K562 (cell line): ENCODE measurements at regions not wholly inside any gene's neighbourhood (a gene's known extent, or its start where the extent isn't known, plus 50 kb on each side); places are given as distances from the start of the nearest gene placed in this dataset.

Experiments used
- ATAC-seq: fragments of 200-7000 bp; cut with Tn5 transposase; 3 replicates; pipeline ENCODE4 v1.9.1; 2020; ENCODE audit warnings: moderate library complexity
- BruUV-seq: library from RNA; stranded (reverse); fragments of 400-500 nt; replicated peaks from 2 replicates; lab custom pipeline; 2021; lab: Mats Ljungman, UMichigan
- CTCF ChIA-PET: fragments of 300-600 bp; formaldehyde crosslinking; extraction: SDS; loops from one replicate; lab custom pipeline; 2021; ENCODE audit warnings: low intra/inter-chr PET ratio; lab: Yijun Ruan, JAX
- POLR2A ChIA-PET: fragments of 300-600, 350-650 bp; sonication (Branson Sonifier 250); formaldehyde crosslinking; extraction: SDS; loops from one replicate; lab custom pipeline; 2021; ENCODE audit warnings: antibody characterized with exemption, inconsistent platforms; lab: Yijun Ruan, JAX
- DNase-seq, 4 experiments: peaks; one replicate each; pipeline versions ENCODE4 v3.0.0 to v3.0.0-alpha.2; 2011 to 2018; ENCODE audit warnings: low spot score in 3 of 4, mixed read lengths in 3 of 4; ENCODE audit errors: extremely low read depth in 1 of 4
- FAIRE-seq: peaks from 2 replicates; lab custom pipeline; 2011; peaks lifted over from hg19 to GRCh38; lab: Jason Lieb, UNC
- H2AFZ ChIP-seq: 2 replicates; pipeline ENCODE4 v1.6.0; 2011; ENCODE audit warnings: low read depth, low read length, control low read depth, inconsistent platforms
- H3K27ac ChIP-seq: fragments of 200-600 bp; 3 replicates; pipeline ENCODE4 v1.8.0; 2011; ENCODE audit warnings: low read depth, mild to moderate bottlenecking, control low read depth, inconsistent platforms, low read length, moderate library complexity, mixed read lengths; ENCODE audit errors: extremely low read depth
- H3K27me3 ChIP-seq, 2 experiments: fragments of 300-600 bp in 1 of 2; 2 replicates in 1 of 2; 3 replicates in 1 of 2; pipeline versions ENCODE4 v1.6.0 to v1.8.0; 2011; ENCODE audit warnings: inconsistent platforms in 2 of 2, low read length in 2 of 2, mild to moderate bottlenecking in 1 of 2, mixed read lengths in 1 of 2, moderate library complexity in 1 of 2; ENCODE audit not compliant: control insufficient read depth in 2 of 2, insufficient read depth in 2 of 2
- H3K36me3 ChIP-seq: fragments of 300-600 bp; 3 replicates; pipeline ENCODE4 v1.8.0; 2011; ENCODE audit warnings: mild to moderate bottlenecking, low read length, inconsistent platforms; ENCODE audit not compliant: control insufficient read depth, insufficient read depth
- H3K4me1 ChIP-seq, 2 experiments: fragments of 200-600 bp in 1 of 2; replicated peaks in 1 of 2; 2 replicates in 1 of 2; 3 replicates in 1 of 2; pipeline versions ENCODE4 v1.5.1 to v1.8.0; 2011; ENCODE audit warnings: inconsistent platforms in 2 of 2, low read length in 2 of 2, mild to moderate bottlenecking in 1 of 2, mixed read lengths in 1 of 2, moderate library complexity in 1 of 2; ENCODE audit not compliant: control insufficient read depth in 2 of 2, insufficient read depth in 2 of 2
- H3K4me2 ChIP-seq: 2 replicates; pipeline ENCODE4 v1.6.1; 2011; ENCODE audit warnings: low read length, control low read depth, inconsistent platforms, mixed read lengths; ENCODE audit not compliant: insufficient read depth
- H3K4me3 ChIP-seq: fragments of 200-600 bp; sonication (generic), shearing (Covaris generic); 2 replicates; pipeline ENCODE4 v1.5.1; 2016; ENCODE audit warnings: control low read depth, inconsistent platforms
- H3K79me2 ChIP-seq: fragments of 200-600 bp; 3 replicates; pipeline ENCODE4 v1.8.0; 2011; ENCODE audit warnings: low read length, inconsistent platforms; ENCODE audit not compliant: control insufficient read depth, insufficient read depth
- H3K9ac ChIP-seq, 2 experiments: 2 replicates each; pipeline versions ENCODE4 v1.6.0 to v1.6.1; 2011; ENCODE audit warnings: low read depth in 2 of 2, low read length in 2 of 2, control low read depth in 1 of 2, inconsistent platforms in 1 of 2, mild to moderate bottlenecking in 1 of 2, mixed read lengths in 1 of 2; ENCODE audit not compliant: insufficient read depth in 1 of 2
- H3K9me1 ChIP-seq: one replicate; pipeline ENCODE4 v1.6.0; 2011; ENCODE audit warnings: inconsistent platforms, mild to moderate bottlenecking, low read length, moderate library complexity; ENCODE audit not compliant: control insufficient read depth, insufficient read depth
- H3K9me3 ChIP-seq: replicated peaks from 2 replicates; pipeline ENCODE4 v1.5.1; 2011; ENCODE audit warnings: low read depth, low read length, inconsistent platforms; ENCODE audit not compliant: control insufficient read depth, insufficient read depth
- H4K20me1 ChIP-seq: replicated peaks from 2 replicates; pipeline ENCODE4 v1.6.1; 2011; ENCODE audit warnings: low read length, inconsistent platforms, mixed read lengths; ENCODE audit not compliant: control insufficient read depth, insufficient read depth
- ARID1B ChIP-seq: fragments of 450-650 bp; IDR thresholded peaks from 2 replicates; pipeline ENCODE4 v1.6.1; 2016; ENCODE audit warnings: antibody characterized with exemption, mild to moderate bottlenecking, inconsistent platforms
- BRF1 ChIP-seq: IDR thresholded peaks from 3 replicates; pipeline ENCODE4 v1.6.1; 2011; ENCODE audit warnings: borderline replicate concordance, mild to moderate bottlenecking; ENCODE audit not compliant: insufficient read length; ENCODE audit errors: extremely low read depth
- CCNT2 ChIP-seq: IDR thresholded peaks from 2 replicates; pipeline ENCODE4 v1.6.1; 2011; ENCODE audit warnings: borderline replicate concordance, low read depth, mild to moderate bottlenecking, moderate library complexity, mixed read lengths, low read length; ENCODE audit not compliant: insufficient read length; ENCODE audit errors: extremely low read depth
- HNRNPLL ChIP-seq: fragments of 200-400 bp; formaldehyde crosslinking; IDR thresholded peaks from 2 replicates; pipeline ENCODE4 v1.6.1; 2017; ENCODE audit warnings: low read length, low read depth, mild to moderate bottlenecking; ENCODE audit not compliant: poor library complexity, severe bottlenecking
- MTA1 ChIP-seq: fragments of 450-650 bp; IDR thresholded peaks from 2 replicates; pipeline ENCODE4 v1.6.1; 2017; ENCODE audit warnings: borderline replicate concordance
- ZBTB8A ChIP-seq: fragments of 450-650 bp; IDR thresholded peaks from 2 replicates; pipeline ENCODE4 v1.6.1; 2018; ENCODE audit warnings: mild to moderate bottlenecking, moderate library complexity; ENCODE audit not compliant: partially characterized antibody
- ZNF282 ChIP-seq: sonication (generic); formaldehyde crosslinking; IDR thresholded peaks from 2 replicates; pipeline ENCODE4 v1.8.1; 2023; ENCODE audit warnings: missing genetic modification reagents
- ZNF717 ChIP-seq: fragments of 250-450 bp; sonication (Bioruptor Pico); IDR thresholded peaks from 2 replicates; pipeline ENCODE4 v1.5.0; 2021
- WGBS: fragments of 100-300 bp; shearing (Covaris generic); methylation state at CpG from one replicate; pipeline ENCODE4 v1.1.6; 2016; ENCODE audit warnings: low coverage, mixed read lengths; ENCODE audit not compliant: insufficient coverage; ENCODE audit errors: missing lambda C conversion rate; 5-methylcytosine and 5-hydroxymethylcytosine counted together
- in situ Hi-C: fragments of 300-500 bp; cut with MboI; formaldehyde crosslinking; loops from 4 replicates; pipeline ENCODE4 v1.15.0; 2018; ENCODE audit warnings: inconsistent platforms, mixed read lengths
- intact Hi-C: fragments of 100-400 bp; cut with micrococcal nuclease; formaldehyde crosslinking; loops from 2 replicates; pipeline ENCODE4 v1.14.2; 2022
- TF ChIP-seq, protein P1 (sequence below): fragments of 250-450 bp; sonication (Bioruptor Pico); IDR thresholded peaks from 2 replicates; pipeline ENCODE4 v1.8.0; 2022; ENCODE audit warnings: inconsistent platforms
- TF ChIP-seq, protein P2 (sequence below): sonication (generic); formaldehyde crosslinking; IDR thresholded peaks from 2 replicates; pipeline ENCODE4 v1.8.1; 2023; ENCODE audit warnings: missing genetic modification reagents, mild to moderate bottlenecking, borderline replicate concordance
- TF ChIP-seq, protein P3 (sequence below), 2 experiments: fragments of 450-650 bp; IDR thresholded peaks; 2 replicates each; pipeline ENCODE4 v1.6.1; 2016

DNA sequence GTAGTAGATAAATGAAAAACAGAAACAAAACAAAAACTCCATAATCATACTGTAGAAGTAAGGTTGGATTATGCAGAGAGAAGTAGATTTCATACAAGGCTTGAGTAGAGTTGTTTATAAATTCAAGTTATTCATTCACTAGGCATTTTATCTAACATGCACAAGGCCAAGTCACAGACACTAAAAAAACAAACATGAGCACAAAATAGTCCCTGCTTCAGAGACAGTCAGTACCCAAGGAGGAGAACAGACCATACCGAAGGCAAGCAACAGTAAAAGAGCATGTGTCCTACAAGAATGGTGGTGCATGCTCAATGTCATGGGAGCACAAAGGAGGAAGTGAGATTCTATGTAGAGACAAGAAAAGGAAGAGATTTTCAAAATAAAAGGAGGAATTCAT lies 796.5 kb upstream of the LRRC4C start (continued):
- TF ChIP-seq, protein P1, sequence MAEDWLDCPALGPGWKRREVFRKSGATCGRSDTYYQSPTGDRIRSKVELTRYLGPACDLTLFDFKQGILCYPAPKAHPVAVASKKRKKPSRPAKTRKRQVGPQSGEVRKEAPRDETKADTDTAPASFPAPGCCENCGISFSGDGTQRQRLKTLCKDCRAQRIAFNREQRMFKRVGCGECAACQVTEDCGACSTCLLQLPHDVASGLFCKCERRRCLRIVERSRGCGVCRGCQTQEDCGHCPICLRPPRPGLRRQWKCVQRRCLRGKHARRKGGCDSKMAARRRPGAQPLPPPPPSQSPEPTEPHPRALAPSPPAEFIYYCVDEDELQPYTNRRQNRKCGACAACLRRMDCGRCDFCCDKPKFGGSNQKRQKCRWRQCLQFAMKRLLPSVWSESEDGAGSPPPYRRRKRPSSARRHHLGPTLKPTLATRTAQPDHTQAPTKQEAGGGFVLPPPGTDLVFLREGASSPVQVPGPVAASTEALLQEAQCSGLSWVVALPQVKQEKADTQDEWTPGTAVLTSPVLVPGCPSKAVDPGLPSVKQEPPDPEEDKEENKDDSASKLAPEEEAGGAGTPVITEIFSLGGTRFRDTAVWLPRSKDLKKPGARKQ (CRISPR knock-in tag) = no peak
- TF ChIP-seq ZNF282 = no peak

DNA sequence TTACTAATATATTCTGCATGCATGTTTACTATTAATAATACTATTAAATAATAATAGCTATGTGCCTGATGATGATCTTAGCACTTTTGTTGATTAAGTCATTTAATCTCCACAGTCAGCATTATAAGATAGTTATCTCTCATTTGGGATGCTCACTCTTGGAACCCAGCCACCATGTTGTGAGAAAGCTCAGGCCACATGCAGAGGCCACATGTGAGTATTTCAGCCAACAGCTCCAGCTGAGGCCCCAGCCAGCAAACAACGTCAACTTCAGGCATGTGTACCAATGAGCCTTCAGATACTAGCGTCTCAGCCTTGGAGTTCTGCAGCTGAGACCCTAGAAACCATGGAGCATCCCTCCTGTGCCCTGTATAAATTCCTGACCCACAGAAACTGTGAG lies 798.1 kb upstream of the LRRC4C start:
- ChIA-PET POLR2A (no interaction called here), CTCF (no interaction called here)
- no peak for TF ChIP-seq ZBTB8A
- TF ChIP-seq, protein P2, sequence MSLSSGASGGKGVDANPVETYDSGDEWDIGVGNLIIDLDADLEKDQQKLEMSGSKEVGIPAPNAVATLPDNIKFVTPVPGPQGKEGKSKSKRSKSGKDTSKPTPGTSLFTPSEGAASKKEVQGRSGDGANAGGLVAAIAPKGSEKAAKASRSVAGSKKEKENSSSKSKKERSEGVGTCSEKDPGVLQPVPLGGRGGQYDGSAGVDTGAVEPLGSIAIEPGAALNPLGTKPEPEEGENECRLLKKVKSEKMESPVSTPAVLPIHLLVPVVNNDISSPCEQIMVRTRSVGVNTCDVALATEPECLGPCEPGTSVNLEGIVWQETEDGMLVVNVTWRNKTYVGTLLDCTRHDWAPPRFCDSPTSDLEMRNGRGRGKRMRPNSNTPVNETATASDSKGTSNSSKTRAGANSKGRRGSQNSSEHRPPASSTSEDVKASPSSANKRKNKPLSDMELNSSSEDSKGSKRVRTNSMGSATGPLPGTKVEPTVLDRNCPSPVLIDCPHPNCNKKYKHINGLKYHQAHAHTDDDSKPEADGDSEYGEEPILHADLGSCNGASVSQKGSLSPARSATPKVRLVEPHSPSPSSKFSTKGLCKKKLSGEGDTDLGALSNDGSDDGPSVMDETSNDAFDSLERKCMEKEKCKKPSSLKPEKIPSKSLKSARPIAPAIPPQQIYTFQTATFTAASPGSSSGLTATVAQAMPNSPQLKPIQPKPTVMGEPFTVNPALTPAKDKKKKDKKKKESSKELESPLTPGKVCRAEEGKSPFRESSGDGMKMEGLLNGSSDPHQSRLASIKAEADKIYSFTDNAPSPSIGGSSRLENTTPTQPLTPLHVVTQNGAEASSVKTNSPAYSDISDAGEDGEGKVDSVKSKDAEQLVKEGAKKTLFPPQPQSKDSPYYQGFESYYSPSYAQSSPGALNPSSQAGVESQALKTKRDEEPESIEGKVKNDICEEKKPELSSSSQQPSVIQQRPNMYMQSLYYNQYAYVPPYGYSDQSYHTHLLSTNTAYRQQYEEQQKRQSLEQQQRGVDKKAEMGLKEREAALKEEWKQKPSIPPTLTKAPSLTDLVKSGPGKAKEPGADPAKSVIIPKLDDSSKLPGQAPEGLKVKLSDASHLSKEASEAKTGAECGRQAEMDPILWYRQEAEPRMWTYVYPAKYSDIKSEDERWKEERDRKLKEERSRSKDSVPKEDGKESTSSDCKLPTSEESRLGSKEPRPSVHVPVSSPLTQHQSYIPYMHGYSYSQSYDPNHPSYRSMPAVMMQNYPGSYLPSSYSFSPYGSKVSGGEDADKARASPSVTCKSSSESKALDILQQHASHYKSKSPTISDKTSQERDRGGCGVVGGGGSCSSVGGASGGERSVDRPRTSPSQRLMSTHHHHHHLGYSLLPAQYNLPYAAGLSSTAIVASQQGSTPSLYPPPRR (CRISPR knock-in tag) = no peak
- no peak for TF ChIP-seq MTA1
- no peak for TF ChIP-seq ZNF717
- TF ChIP-seq, protein P3, sequence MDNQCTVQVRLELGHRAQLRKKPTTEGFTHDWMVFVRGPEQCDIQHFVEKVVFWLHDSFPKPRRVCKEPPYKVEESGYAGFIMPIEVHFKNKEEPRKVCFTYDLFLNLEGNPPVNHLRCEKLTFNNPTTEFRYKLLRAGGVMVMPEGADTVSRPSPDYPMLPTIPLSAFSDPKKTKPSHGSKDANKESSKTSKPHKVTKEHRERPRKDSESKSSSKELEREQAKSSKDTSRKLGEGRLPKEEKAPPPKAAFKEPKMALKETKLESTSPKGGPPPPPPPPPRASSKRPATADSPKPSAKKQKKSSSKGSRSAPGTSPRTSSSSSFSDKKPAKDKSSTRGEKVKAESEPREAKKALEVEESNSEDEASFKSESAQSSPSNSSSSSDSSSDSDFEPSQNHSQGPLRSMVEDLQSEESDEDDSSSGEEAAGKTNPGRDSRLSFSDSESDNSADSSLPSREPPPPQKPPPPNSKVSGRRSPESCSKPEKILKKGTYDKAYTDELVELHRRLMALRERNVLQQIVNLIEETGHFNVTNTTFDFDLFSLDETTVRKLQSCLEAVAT (IDR thresholded peaks at IDR 0.05) = no peak
- TF ChIP-seq HNRNPLL = no peak
- TF ChIP-seq BRF1 = no peak
- no peak for TF ChIP-seq CCNT2
- TF ChIP-seq ARID1B = no peak
- no peaks in the 10 kb centered on the region for H3K36me3 ChIP-seq
- H3K9me3 ChIP-seq = no peaks in the 10 kb centered on the region; the same call in 1 of the 2 replicates
- FAIRE-seq (no peak), ATAC-seq (no peak), DNase-seq (no peak)
- H3K79me2 ChIP-seq = no peaks in the 10 kb centered on the region
- BruUV-seq = no TSS peak
- WGBS = 5% methylated on average over 2 of the region's 2 CpGs
- in situ Hi-C loops = no loop called here
- H3K4me3 ChIP-seq = no peak overlapping the region
- H3K27me3 ChIP-seq = no peaks in the 10 kb centered on the region
- intact Hi-C loops = no loop called here
- H3K4me2 ChIP-seq = no peak overlapping the region
- H3K9ac ChIP-seq = no peak overlapping the region
- H4K20me1 ChIP-seq = no peaks in the 10 kb centered on the region
- no peaks in the 10 kb centered on the region for H3K4me1 ChIP-seq
- no peak overlapping the region for H3K27ac ChIP-seq
- no peak overlapping the region for H2AFZ ChIP-seq
- no peaks in the 10 kb centered on the region for H3K9me1 ChIP-seq
